GM12878 (cell line): ENCODE measurements at regions not wholly inside any gene's neighbourhood (a gene's known extent, or its start where the extent isn't known, plus 50 kb on each side); places are given as distances from the start of the nearest gene placed in this dataset.
"Not testable (repeated sequence)": the region's sequence is repeated elsewhere in the genome, so short reads cannot be mapped to it uniquely, and the experiment has no call there.

Source experiments
- ATAC-seq: fragments of 200-7000 bp; cut with Tn5 transposase; 3 replicates; pipeline ENCODE4 v1.9.1; 2020; ENCODE audit warnings: mild to moderate bottlenecking, moderate library complexity
- BruUV-seq: library from RNA; stranded (reverse); fragments of 400-500 nt; replicated peaks from 2 replicates; lab custom pipeline; 2021; lab: Mats Ljungman, UMichigan
- CTCF ChIA-PET: fragments of 300-600 bp; sonication (Branson Sonifier 250); formaldehyde crosslinking; extraction: SDS; loops from one replicate; lab custom pipeline; 2021; ENCODE audit warnings: inconsistent platforms; lab: Yijun Ruan, JAX
- POLR2A ChIA-PET: fragments of 350-600 bp; formaldehyde crosslinking; extraction: SDS; loops from one replicate; lab custom pipeline; 2021; ENCODE audit warnings: inconsistent platforms; lab: Charles Lee
- RAD21 ChIA-PET: fragments of 300-600 bp; sonication (Branson Sonifier 250); formaldehyde crosslinking; loops from one replicate; lab custom pipeline; 2023; ENCODE audit warnings: antibody characterized with exemption; ENCODE audit not compliant: unreplicated experiment; lab: Charles Lee
- SMC1A ChIA-PET: fragments of 300-600 bp; sonication (Branson Sonifier 250); formaldehyde crosslinking; loops from one replicate; lab custom pipeline; 2023; ENCODE audit not compliant: unreplicated experiment, uncharacterized antibody; lab: Charles Lee
- DNase-seq: peaks from one replicate; pipeline ENCODE4 v3.0.0-alpha.2; 2011; ENCODE audit warnings: low read depth, low spot score
- FAIRE-seq: peaks from 3 replicates; lab custom pipeline; 2011; peaks lifted over from hg19 to GRCh38; lab: Jason Lieb, UNC
- H2AFZ ChIP-seq: 2 replicates; pipeline ENCODE4 v1.6.0; 2011; ENCODE audit warnings: low read depth, low read length, control low read depth; ENCODE audit not compliant: control insufficient read depth
- H3K27ac ChIP-seq: 2 replicates; pipeline ENCODE4 v1.5.1; 2011; ENCODE audit warnings: control low read depth; ENCODE audit not compliant: control insufficient read depth, insufficient read depth
- H3K27me3 ChIP-seq, 2 experiments: replicated peaks in 1 of 2; 2 replicates each; pipeline versions ENCODE4 v1.6.0 to v1.6.1; 2011; ENCODE audit warnings: low read length in 1 of 2; ENCODE audit not compliant: control insufficient read depth in 2 of 2, insufficient read depth in 2 of 2
- H3K36me3 ChIP-seq, 2 experiments: 2 replicates each; pipeline ENCODE4 v1.5.1; 2011; ENCODE audit warnings: low read length in 1 of 2; ENCODE audit not compliant: control insufficient read depth in 2 of 2, insufficient read depth in 2 of 2
- H3K4me1 ChIP-seq: 2 replicates; pipeline ENCODE4 v1.6.1; 2011; ENCODE audit warnings: mild to moderate bottlenecking, low read length, moderate library complexity, mixed read lengths; ENCODE audit not compliant: control insufficient read depth, insufficient read depth
- H3K4me2 ChIP-seq: 2 replicates; pipeline ENCODE4 v1.6.0; 2011; ENCODE audit warnings: control low read depth; ENCODE audit not compliant: control insufficient read depth, insufficient read depth
- H3K4me3 ChIP-seq: fragments of 200-600 bp; sonication (generic); 2 replicates; pipeline ENCODE4 v1.5.1; 2016
- H3K79me2 ChIP-seq: 2 replicates; pipeline ENCODE4 v1.6.0; 2011; ENCODE audit warnings: low read length; ENCODE audit not compliant: control insufficient read depth, insufficient read depth
- H3K9ac ChIP-seq: 2 replicates; pipeline ENCODE4 v1.8.0; 2011; ENCODE audit warnings: low read length, control low read depth, mixed read lengths; ENCODE audit not compliant: control insufficient read depth, insufficient read depth
- H3K9me3 ChIP-seq: replicated peaks from 3 replicates; pipeline ENCODE4 v1.5.1; 2011; ENCODE audit warnings: mild to moderate bottlenecking, low read length; ENCODE audit not compliant: control insufficient read depth, insufficient read depth
- H4K20me1 ChIP-seq: 2 replicates; pipeline ENCODE4 v1.6.0; 2011; ENCODE audit not compliant: control insufficient read depth, insufficient read depth
- ATF7 ChIP-seq: fragments of 450-650 bp; IDR thresholded peaks from 2 replicates; pipeline ENCODE4 v1.6.1; 2016; ENCODE audit warnings: low read depth, mild to moderate bottlenecking
- CEBPB ChIP-seq, 2 experiments: fragments of 150-350 bp in 1 of 2; IDR thresholded peaks; 2 replicates each; pipeline ENCODE4 v1.6.1; 2012 to 2014; ENCODE audit warnings: low read depth in 2 of 2, low read length in 2 of 2, borderline replicate concordance in 1 of 2, inconsistent platforms in 1 of 2
- HCFC1 ChIP-seq: fragments of 150-350 bp; IDR thresholded peaks from 2 replicates; pipeline ENCODE4 v1.6.1; 2014; ENCODE audit warnings: low read length
- JUND ChIP-seq: IDR thresholded peaks from 2 replicates; pipeline ENCODE4 v1.6.1; 2012; ENCODE audit warnings: low read depth, mild to moderate bottlenecking, low read length, improper control_type of control experiment, moderate library complexity
- KDM1A ChIP-seq: fragments of 200-600 bp; sonication (generic); IDR thresholded peaks from 2 replicates; pipeline ENCODE4 v1.6.1; 2016; ENCODE audit warnings: borderline replicate concordance
- KLF5 ChIP-seq: fragments of 450-650 bp; IDR thresholded peaks from 2 replicates; pipeline ENCODE4 v1.6.1; 2014; ENCODE audit warnings: mild to moderate bottlenecking; ENCODE audit not compliant: partially characterized antibody
- RAD21 ChIP-seq: IDR thresholded peaks from 2 replicates; pipeline ENCODE4 v1.6.1; 2011; ENCODE audit warnings: mild to moderate bottlenecking, low read depth, low read length, moderate library complexity; ENCODE audit not compliant: insufficient read depth
- RB1 ChIP-seq: fragments of 450-650 bp; formaldehyde crosslinking; IDR thresholded peaks from 2 replicates; pipeline ENCODE4 v1.6.1; 2017; ENCODE audit warnings: mild to moderate bottlenecking, borderline replicate concordance
- SMAD5 ChIP-seq: IDR thresholded peaks from 2 replicates; pipeline ENCODE4 v1.6.1; 2016; ENCODE audit warnings: antibody characterized with exemption, low read depth
- SMC3 ChIP-seq: IDR thresholded peaks from 2 replicates; pipeline ENCODE4 v1.6.1; 2011; ENCODE audit warnings: low read length, improper control_type of control experiment, borderline replicate concordance
- STAT3 ChIP-seq: IDR thresholded peaks from 2 replicates; pipeline ENCODE4 v1.6.1; 2011; ENCODE audit warnings: low read depth, low read length, improper control_type of control experiment
- ZBED1 ChIP-seq: IDR thresholded peaks from 2 replicates; pipeline ENCODE4 v1.6.1; 2016; ENCODE audit warnings: borderline replicate concordance
- ZNF207 ChIP-seq: fragments of 450-650 bp; IDR thresholded peaks from 2 replicates; pipeline ENCODE4 v1.6.1; 2014; ENCODE audit warnings: antibody characterized with exemption, mild to moderate bottlenecking, borderline replicate concordance
- WGBS: methylation state at CpG from one replicate; pipeline ENCODE4 v1.1.6; 2016; ENCODE audit warnings: low lambda C conversion rate; ENCODE audit not compliant: insufficient replicate concordance, insufficient coverage; ENCODE audit errors: missing lambda C conversion rate; 5-methylcytosine and 5-hydroxymethylcytosine counted together
- in situ Hi-C: fragments of 300-500 bp; cut with MboI; formaldehyde crosslinking; loops from 9 replicates; pipeline ENCODE4 v1.14.3; 2018; ENCODE audit warnings: mixed read lengths
- intact Hi-C: fragments of 100-400 bp; cut with micrococcal nuclease; formaldehyde crosslinking; loops from one replicate; pipeline ENCODE4 v1.14.2; 2022; ENCODE audit not compliant: unreplicated experiment

- no TSS peak for BruUV-seq
- FAIRE-seq (no peak), ATAC-seq (no peak), DNase-seq (no peak)
- Histone ChIP-seq H3K79me2 (no peaks in the 10 kb centered on the region), H3K36me3 (no peaks in the 10 kb centered on the region), H3K4me2 (no peak overlapping the region), H3K27me3 (no peaks in the 10 kb centered on the region), H2AFZ (no peak overlapping the region), H3K27ac (no peak overlapping the region), H3K4me3 (no peak overlapping the region), H3K9ac (no peak overlapping the region), H4K20me1 (no peaks in the 10 kb centered on the region), H3K9me3 (no peaks in the 10 kb centered on the region), H3K4me1 (no peaks in the 10 kb centered on the region)
- POLR2A ChIA-PET = no interaction called here
- SMC1A ChIA-PET = no interaction called here
- WGBS = 46% methylated on average over 3 of the region's 3 CpGs
- CTCF ChIA-PET = interaction anchor here (1.1 to 1.4 kb wide), 2 partner anchors 12 to 154 kb away, joined by 3 to 4 read pairs; no protein-coding TSS in a partner anchor
- TF ChIP-seq JUND (no peak), ZBED1 (no peak), SMAD5 (no peak), KDM1A (no peak), HCFC1 (no peak), ATF7 (no peak)
- in situ Hi-C loops = no loop called here
- RAD21 ChIA-PET = no interaction called here
- intact Hi-C loops = no loop called here
Observed at GRCh38 chr2:138066139-138066806, 102.0 kb downstream of the HNMT start.

GRCh38 chr2:138066841-138067240, 102.6 kb downstream of the HNMT start:
- ChIA-PET POLR2A (no interaction called here), RAD21 (no interaction called here), SMC1A (interaction anchor here (0.7 kb wide), 1 partner anchor 14 kb away, joined by 3 read pairs; no protein-coding TSS in a partner anchor), CTCF (no interaction called here)
- no peak overlapping the region for H2AFZ ChIP-seq
- ATAC-seq (no peak), FAIRE-seq (no peak), DNase-seq (no peak)
- H3K9ac ChIP-seq = no peak overlapping the region
- intact Hi-C loops (no loop called here), in situ Hi-C loops (no loop called here)
- H3K9me3 ChIP-seq = no peaks in the 10 kb centered on the region
- H3K27ac ChIP-seq = no peak overlapping the region
- no peaks in the 10 kb centered on the region for H3K36me3 ChIP-seq
- no peak overlapping the region for H3K4me3 ChIP-seq
- no peaks in the 10 kb centered on the region for H3K79me2 ChIP-seq
- no peaks in the 10 kb centered on the region for H3K4me1 ChIP-seq
- BruUV-seq = no TSS peak
- 45% methylated on average over 1 of the region's 1 CpG for WGBS
- H3K4me2 ChIP-seq = no peak overlapping the region
- H4K20me1 ChIP-seq = no peaks in the 10 kb centered on the region
- TF ChIP-seq SMC3 (no peak), KLF5 (no peak), CEBPB (IDR thresholded peaks at IDR 0.05; ENCODE audit: borderline replicate concordance in 1 of 2, low read depth in 2 of 2, low read length in 2 of 2) (no peak), RB1 (no peak), RAD21 (no peak), STAT3 (no peak), ZNF207 (no peak)
- no peaks in the 10 kb centered on the region for H3K27me3 ChIP-seq

GRCh38 chr2:138068669-138069068, 104.4 kb downstream of the HNMT start:
- H3K4me2 ChIP-seq, H3K27me3 ChIP-seq, RAD21 ChIA-PET, H3K9me3 ChIP-seq, FAIRE-seq, H2AFZ ChIP-seq, ATAC-seq, DNase-seq, POLR2A ChIA-PET, intact Hi-C loops, H3K79me2 ChIP-seq, H3K27ac ChIP-seq, H3K36me3 ChIP-seq, CTCF ChIA-PET, H4K20me1 ChIP-seq, BruUV-seq, H3K4me3 ChIP-seq, in situ Hi-C loops, H3K9ac ChIP-seq, H3K4me1 ChIP-seq: not testable (repeated sequence)
- SMC1A ChIA-PET = interaction anchor here (0.6 kb wide), 2 partner anchors 26 to 105 kb away, joined by 3 read pairs; no protein-coding TSS in a partner anchor
- 78% methylated on average over 2 of the region's 2 CpGs for whole genome bisulfite sequencing
